Skeletal muscle satellite cell (primary cell): ENCODE measurements at regions not wholly inside any gene's neighbourhood (a gene's known extent, or its start where the extent isn't known, plus 50 kb on each side); places are given as distances from the start of the nearest gene placed in this dataset.
A peak's percentile ranks its signal among the peaks of the same experiment; 100 is the strongest.

ENCODE experiments used
- H3K27me3 ChIP-seq: 2 replicates; pipeline ENCODE4 v1.7.0; 2013; ENCODE audit warnings: low read length; ENCODE audit not compliant: control insufficient read depth, insufficient read depth
- H3K36me3 ChIP-seq: 2 replicates; pipeline ENCODE4 v1.7.0; 2013; ENCODE audit warnings: mild to moderate bottlenecking, control low read depth, low read length; ENCODE audit not compliant: insufficient read depth
- H3K4me1 ChIP-seq: 2 replicates; pipeline ENCODE4 v1.7.0; 2013; ENCODE audit warnings: low read length; ENCODE audit not compliant: control insufficient read depth, insufficient read depth
- H3K4me2 ChIP-seq: 2 replicates; pipeline ENCODE4 v1.7.0; 2013; ENCODE audit warnings: mild to moderate bottlenecking, low read length
- H3K4me3 ChIP-seq: 2 replicates; pipeline ENCODE4 v1.7.0; 2013; ENCODE audit warnings: low read length
- H3K9ac ChIP-seq: 2 replicates; pipeline ENCODE4 v1.7.0; 2013; ENCODE audit warnings: mild to moderate bottlenecking, low read depth, low read length, moderate library complexity
- H3K9me3 ChIP-seq: replicated peaks from 2 replicates; pipeline ENCODE4 v1.7.0; 2013; ENCODE audit warnings: mild to moderate bottlenecking, control low read depth, low read length

DNA sequence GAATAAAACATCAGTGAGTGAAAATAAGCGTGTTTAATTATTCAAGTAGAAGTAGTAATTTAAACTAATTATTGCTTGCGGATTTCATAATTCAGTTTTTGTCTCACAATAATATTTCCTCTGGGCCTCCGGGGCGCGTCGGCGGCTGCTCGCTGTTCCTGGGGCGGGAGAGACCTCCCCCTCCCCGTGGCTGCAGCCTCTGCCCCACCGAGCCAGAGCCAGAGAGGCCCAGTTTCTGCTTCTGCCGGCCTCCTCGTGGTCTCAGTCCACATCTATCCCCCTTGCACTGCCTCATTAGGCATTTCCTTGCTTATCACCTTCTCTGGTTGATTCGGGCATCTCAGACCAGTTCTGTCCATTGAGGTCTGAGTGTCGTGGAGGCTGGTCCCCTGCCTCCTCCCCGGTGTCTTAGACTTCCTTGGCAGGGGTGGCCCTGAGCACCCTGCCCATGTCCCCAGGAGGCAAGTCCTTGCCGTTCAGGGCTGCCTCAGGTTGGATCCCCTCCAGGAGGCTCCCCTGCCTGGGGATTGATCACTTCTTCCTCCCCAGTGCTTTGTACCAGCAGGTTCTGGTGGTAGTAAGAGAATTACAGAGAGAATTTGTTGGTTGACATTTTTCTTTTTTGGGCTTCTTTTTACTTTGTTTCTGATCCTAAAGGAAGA is 78.0 kb downstream of the SLC25A47 start:
- Histone ChIP-seq H3K4me2 (no peak overlapping the region), H3K9me3 (no peaks in the 10 kb centered on the region), H3K4me1 (peaks cover 14% of the 10 kb centered on the region), H3K9ac (no peak overlapping the region), H3K27me3 (no peaks in the 10 kb centered on the region), H3K36me3 (no peaks in the 10 kb centered on the region), H3K4me3 (no peak overlapping the region)

GRCh38 chr14:100401792-100402191 is 78.7 kb downstream of the SLC25A47 start:
- H3K9ac ChIP-seq: no peak overlapping the region
- no peaks in the 10 kb centered on the region for H3K36me3 ChIP-seq
- H3K4me1 ChIP-seq: peaks cover 19% of the 10 kb centered on the region

GRCh38 chr14:100402631-100403030 is 79.5 kb downstream of the SLC25A47 start:
- no peak overlapping the region for H3K9ac ChIP-seq
- H3K27me3 ChIP-seq: no peaks in the 10 kb centered on the region
- peaks cover 20% of the 10 kb centered on the region for H3K4me1 ChIP-seq
- no peak overlapping the region for H3K4me3 ChIP-seq
- H3K4me2 ChIP-seq: peak overlapping the region; percentile 27
- peaks cover 4% of the 10 kb centered on the region for H3K36me3 ChIP-seq
- no peaks in the 10 kb centered on the region for H3K9me3 ChIP-seq

More at GRCh38 chr14:100401792-100402191, 78.7 kb downstream of the SLC25A47 start:
- H3K4me2 ChIP-seq: no peak overlapping the region
- H3K27me3 ChIP-seq: no peaks in the 10 kb centered on the region
- H3K9me3 ChIP-seq: no peaks in the 10 kb centered on the region
- H3K4me3 ChIP-seq: no peak overlapping the region

DNA sequence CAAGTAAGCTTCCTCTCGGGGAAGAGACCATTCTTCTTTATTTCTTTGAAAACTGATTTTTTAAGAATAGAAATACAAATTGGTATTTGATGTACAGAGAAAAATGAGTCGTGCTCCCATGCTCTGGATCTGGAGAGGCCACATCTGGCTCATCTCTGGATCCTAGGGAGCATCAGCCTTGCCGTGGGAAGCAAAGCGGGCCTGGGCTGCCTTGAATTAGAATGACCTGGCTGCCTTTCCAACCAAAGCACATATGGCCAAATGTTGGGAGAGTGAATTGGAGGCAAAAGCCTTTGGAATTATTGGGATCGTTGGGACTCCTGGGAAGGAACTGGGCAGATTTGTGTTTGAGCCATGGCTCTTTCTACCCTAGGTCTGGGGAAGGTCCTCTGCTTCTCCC is 80.0 kb downstream of the SLC25A47 start:
- Histone ChIP-seq H3K4me2 (no peak overlapping the region), H3K9ac (no peak overlapping the region), H3K4me3 (no peak overlapping the region), H3K4me1 (peaks cover 20% of the 10 kb centered on the region), H3K36me3 (peaks cover 4% of the 10 kb centered on the region), H3K9me3 (no peaks in the 10 kb centered on the region), H3K27me3 (no peaks in the 10 kb centered on the region)

- peaks cover 20% of the 10 kb centered on the region for H3K4me1 ChIP-seq
- H3K9ac ChIP-seq: no peak overlapping the region
- no peaks in the 10 kb centered on the region for H3K9me3 ChIP-seq
- no peaks in the 10 kb centered on the region for H3K27me3 ChIP-seq
- no peak overlapping the region for H3K4me3 ChIP-seq
- peaks cover 4% of the 10 kb centered on the region for H3K36me3 ChIP-seq
- no peak overlapping the region for H3K4me2 ChIP-seq
These were observed 80.7 kb downstream of the SLC25A47 start for GRCh38 chr14:100403802-100404365.

DNA sequence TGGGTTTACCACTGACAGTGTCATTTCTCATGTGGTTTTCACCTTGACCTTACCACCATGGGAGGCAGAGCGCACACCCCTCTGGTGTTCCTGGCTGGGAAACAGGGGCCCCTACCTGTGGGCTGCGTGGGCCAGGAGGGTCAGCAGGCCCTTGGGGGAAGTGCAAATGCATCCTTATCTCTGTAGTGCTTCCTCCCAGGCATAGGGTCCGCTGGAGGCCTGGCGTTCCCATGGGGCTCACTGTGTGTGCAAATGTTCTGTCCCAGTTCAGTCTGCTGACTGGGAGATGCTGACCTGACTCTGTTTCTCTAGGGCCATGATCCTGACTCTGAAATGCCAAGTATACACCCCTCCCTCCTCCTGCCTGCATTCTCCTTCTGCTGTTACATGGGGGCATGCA is 81.3 kb downstream of the SLC25A47 start:
- Histone ChIP-seq H3K9me3 (no peaks in the 10 kb centered on the region), H3K4me1 (peaks cover 20% of the 10 kb centered on the region), H3K4me3 (no peak overlapping the region), H3K27me3 (no peaks in the 10 kb centered on the region), H3K36me3 (peaks cover 4% of the 10 kb centered on the region), H3K9ac (no peak overlapping the region), H3K4me2 (no peak overlapping the region)

GRCh38 chr14:100405760-100406455 is 82.8 kb downstream of the SLC25A47 start:
- Histone ChIP-seq H3K36me3 (peaks cover 4% of the 10 kb centered on the region), H3K9ac (no peak overlapping the region), H3K27me3 (no peaks in the 10 kb centered on the region), H3K4me1 (peaks cover 13% of the 10 kb centered on the region), H3K4me2 (no peak overlapping the region), H3K9me3 (no peaks in the 10 kb centered on the region), H3K4me3 (no peak overlapping the region)

DNA sequence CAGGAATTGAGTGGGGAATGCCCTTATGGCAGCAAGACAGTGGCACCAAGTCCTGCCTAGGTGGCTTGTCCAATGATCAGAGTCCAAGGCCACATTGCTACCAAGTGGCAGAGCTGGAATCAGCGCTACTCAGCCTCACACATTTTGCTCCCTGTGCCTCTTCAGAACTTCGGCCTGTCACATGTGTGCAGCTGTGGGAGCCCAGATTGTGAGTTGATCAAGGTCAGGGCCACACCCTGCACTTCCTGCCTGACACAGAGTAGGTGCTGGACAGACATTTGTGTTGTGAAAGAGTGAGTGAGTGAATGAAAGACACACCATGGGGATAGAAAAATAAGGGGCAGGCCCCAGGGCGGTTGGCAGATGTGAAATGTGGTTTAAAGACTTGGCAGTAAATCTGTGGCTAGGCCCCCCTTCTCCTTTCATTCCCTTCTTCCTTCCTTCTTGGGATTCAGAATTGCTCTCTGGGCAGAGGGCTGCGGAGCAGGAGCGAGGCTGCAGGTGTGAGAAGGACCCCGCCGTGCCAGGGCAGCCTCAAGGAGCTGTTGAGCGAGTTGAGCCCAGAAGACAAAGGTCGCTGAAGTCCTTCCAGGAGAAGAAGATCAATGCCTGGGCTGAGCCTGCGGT is 83.5 kb downstream of the SLC25A47 start:
- Histone ChIP-seq H3K4me3 (no peak overlapping the region), H3K4me2 (no peak overlapping the region), H3K27me3 (no peaks in the 10 kb centered on the region), H3K9me3 (no peaks in the 10 kb centered on the region), H3K9ac (no peak overlapping the region), H3K36me3 (peaks cover 4% of the 10 kb centered on the region), H3K4me1 (peaks cover 13% of the 10 kb centered on the region)

DNA sequence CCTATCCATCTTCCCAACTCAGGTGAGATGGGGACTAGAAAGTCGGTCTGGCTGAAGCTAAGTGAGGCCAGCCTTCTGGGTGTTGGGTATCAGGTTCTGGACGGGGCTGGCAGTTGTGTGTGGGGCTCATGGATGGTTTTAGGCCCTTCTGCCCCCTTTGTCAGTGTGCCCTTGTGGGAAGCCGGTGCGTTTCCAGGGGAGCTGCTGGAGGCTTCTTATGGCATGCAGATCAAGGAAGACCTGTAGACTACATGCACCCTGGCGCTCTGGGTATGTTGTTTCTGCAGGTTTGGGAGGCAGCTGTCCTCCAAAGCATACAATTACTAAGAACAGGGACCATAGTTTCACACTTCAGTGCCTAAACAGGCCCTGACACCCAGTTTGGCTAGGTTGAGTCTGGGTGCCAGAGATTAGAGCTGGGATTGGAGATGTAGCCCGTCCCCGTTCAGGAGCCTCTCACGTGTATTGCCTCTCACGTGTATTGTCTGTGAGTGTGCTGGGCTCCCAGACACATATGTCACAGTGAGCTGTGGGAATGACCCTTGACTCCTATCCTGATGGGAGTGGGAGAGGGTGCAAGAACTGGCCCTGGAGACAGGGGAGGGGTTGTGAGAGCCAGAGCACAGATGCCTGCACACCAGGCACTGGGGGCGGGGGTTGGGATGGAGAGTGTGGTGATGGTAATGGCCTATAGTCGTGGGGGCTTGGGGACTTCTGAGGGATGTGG is 84.4 kb downstream of the SLC25A47 start:
- Histone ChIP-seq H3K9ac (no peak overlapping the region), H3K4me1 (peaks cover 10% of the 10 kb centered on the region), H3K27me3 (no peaks in the 10 kb centered on the region)

GRCh38 chr14:100408350-100409002 is 85.3 kb downstream of the SLC25A47 start:
- Histone ChIP-seq H3K27me3 (no peaks in the 10 kb centered on the region), H3K36me3 (peaks cover 4% of the 10 kb centered on the region), H3K9me3 (no peaks in the 10 kb centered on the region), H3K9ac (no peak overlapping the region), H3K4me2 (no peak overlapping the region), H3K4me3 (no peak overlapping the region), H3K4me1 (peaks cover 6% of the 10 kb centered on the region)

More for the DNA sequence above, 84.4 kb downstream of the SLC25A47 start:
- peaks cover 4% of the 10 kb centered on the region for H3K36me3 ChIP-seq
- no peak overlapping the region for H3K4me3 ChIP-seq
- H3K9me3 ChIP-seq: no peaks in the 10 kb centered on the region
- no peak overlapping the region for H3K4me2 ChIP-seq

- H3K4me3 ChIP-seq: no peak overlapping the region
- no peaks in the 10 kb centered on the region for H3K27me3 ChIP-seq
- H3K4me1 ChIP-seq: peaks cover 6% of the 10 kb centered on the region
- H3K4me2 ChIP-seq: no peak overlapping the region
- no peak overlapping the region for H3K9ac ChIP-seq
- peaks cover 4% of the 10 kb centered on the region for H3K36me3 ChIP-seq
- H3K9me3 ChIP-seq: no peaks in the 10 kb centered on the region
These were observed 85.8 kb downstream of the SLC25A47 start for GRCh38 chr14:100409003-100409360.
